A172 (cell line): ENCODE measurements at regions not wholly inside any gene's neighbourhood (a gene's known extent, or its start where the extent isn't known, plus 50 kb on each side); places are given as distances from the start of the nearest gene placed in this dataset.
"Not testable (repeated sequence)": the region's sequence is repeated elsewhere in the genome, so short reads cannot be mapped to it uniquely, and the experiment has no call there.

Experiments used
- DNase-seq: peaks from one replicate; pipeline ENCODE4 v3.0.0-alpha.2; 2015; ENCODE audit warnings: low spot score

- no peak for DNase-seq
Observed at GRCh38 chr4:126664839-126665238, 967.9 kb upstream of the INTU start.

- not testable (repeated sequence) for DNase-seq
Observed at GRCh38 chr4:126670038-126670437, 962.7 kb upstream of the INTU start.

GRCh38 chr4:126678618-126679017 lies 954.1 kb upstream of the INTU start:
- no peak for DNase-seq

GRCh38 chr4:126679303-126679702 lies 953.5 kb upstream of the INTU start:
- DNase-seq: no peak

GRCh38 chr4:126682250-126682649 lies 950.5 kb upstream of the INTU start:
- DNase-seq: no peak

GRCh38 chr4:126686491-126686890 lies 946.3 kb upstream of the INTU start:
- no peak for DNase-seq

GRCh38 chr4:126687655-126688358 lies 945.0 kb upstream of the INTU start:
- no peak for DNase-seq

- no peak for DNase-seq
Observed at GRCh38 chr4:126691797-126692196, 941.0 kb upstream of the INTU start.

- DNase-seq: peak; percentile 59
Observed at GRCh38 chr4:126697748-126698147, 935.0 kb upstream of the INTU start.

GRCh38 chr4:126698224-126698623 lies 934.5 kb upstream of the INTU start:
- DNase-seq: no peak

- DNase-seq: no peak
Observed at GRCh38 chr4:126701756-126702155, 931.0 kb upstream of the INTU start.

GRCh38 chr4:126702747-126703146 lies 930.0 kb upstream of the INTU start:
- DNase-seq: no peak

GRCh38 chr4:126705266-126705665 lies 927.5 kb upstream of the INTU start:
- DNase-seq: no peak

GRCh38 chr4:126708716-126709115 lies 924.0 kb upstream of the INTU start:
- DNase-seq: no peak

GRCh38 chr4:126710935-126711334 lies 921.8 kb upstream of the INTU start:
- DNase-seq: no peak

- DNase-seq: no peak
Observed at GRCh38 chr4:126715067-126715466, 917.7 kb upstream of the INTU start.

- no peak for DNase-seq
Observed at GRCh38 chr4:126715681-126716080, 917.1 kb upstream of the INTU start.

- no peak for DNase-seq
Observed at GRCh38 chr4:126718136-126718535, 914.6 kb upstream of the INTU start.

- no peak for DNase-seq
Observed at GRCh38 chr4:126719852-126720251, 912.9 kb upstream of the INTU start.

- no peak for DNase-seq
Observed at GRCh38 chr4:126725906-126726305, 906.9 kb upstream of the INTU start.

GRCh38 chr4:126727461-126727860 lies 905.3 kb upstream of the INTU start:
- DNase-seq: peak; percentile 17

- DNase-seq: no peak
Observed at GRCh38 chr4:126731062-126731461, 901.7 kb upstream of the INTU start.

GRCh38 chr4:126733301-126733700 lies 899.5 kb upstream of the INTU start:
- no peak for DNase-seq

- DNase-seq: no peak
Observed at GRCh38 chr4:126734465-126734864, 898.3 kb upstream of the INTU start.
